ENCODE measurements at regions not wholly inside any gene's neighbourhood (a gene's known extent, or its start where the extent isn't known, plus 50 kb on each side); places are given as distances from the start of the nearest gene placed in this dataset.

- DNase-seq, result peak; percentile 32
Observed at GRCh38 chrY:14895821-14896220, 371.5 kb downstream of the NLGN4Y start.

- DNase-seq, result no peak
Observed at GRCh38 chrY:14905894-14906293, 381.6 kb downstream of the NLGN4Y start.
